A549 (cell line): ENCODE measurements at regions not wholly inside any gene's neighbourhood (a gene's known extent, or its start where the extent isn't known, plus 50 kb on each side); places are given as distances from the start of the nearest gene placed in this dataset.

Experiments used
- ATAC-seq, 2 experiments: fragments of 200-7000 bp in 1 of 2; fragments of >200 bp in 1 of 2; cut with Nextera tagmentation in 1 of 2; cut with Tn5 transposase in 1 of 2; 3 replicates each; pipeline versions ENCODE4 v1.8.0 to v1.9.1; 2018 to 2020; ENCODE audit warnings: mild to moderate bottlenecking in 1 of 2, moderate library complexity in 1 of 2
- CTCF ChIA-PET: fragments of 300-600 bp; sonication (Branson Sonifier 250); formaldehyde crosslinking; extraction: SDS; loops from one replicate; lab custom pipeline; 2021; ENCODE audit warnings: antibody characterized with exemption, inconsistent platforms; lab: Yijun Ruan, JAX
- POLR2A ChIA-PET: fragments of 350-600 bp; formaldehyde crosslinking; extraction: SDS; loops from one replicate; lab custom pipeline; 2021; ENCODE audit warnings: antibody characterized with exemption, inconsistent platforms; lab: Yijun Ruan, JAX
- DNase-seq, 2 experiments: peaks; one replicate each; pipeline versions ENCODE4 v3.0.0 to v3.0.0-alpha.2; 2011 to 2016; ENCODE audit warnings: low read depth in 1 of 2, low spot score in 1 of 2
- FAIRE-seq: peaks from 2 replicates; lab custom pipeline; 2011; peaks lifted over from hg19 to GRCh38; lab: Jason Lieb, UNC
- H3K27ac ChIP-seq, 2 experiments: fragments of >200 bp; sonication (Bioruptor Twin); formaldehyde crosslinking; 3 replicates each; pipeline ENCODE4 v1.5.1; 2016 to 2017
- H3K4me1 ChIP-seq: fragments of >200 bp; sonication (Bioruptor Twin); formaldehyde crosslinking; 3 replicates; pipeline ENCODE4 v1.6.1; 2016
- H3K4me2 ChIP-seq: fragments of >200 bp; sonication (Bioruptor Twin); formaldehyde crosslinking; 3 replicates; pipeline ENCODE4 v1.6.1; 2016
- H3K4me3 ChIP-seq: fragments of >200 bp; sonication (Bioruptor Twin); formaldehyde crosslinking; 3 replicates; pipeline ENCODE4 v1.5.1; 2016
- H3K9me3 ChIP-seq: fragments of >200 bp; sonication (Bioruptor Twin); formaldehyde crosslinking; 3 replicates; pipeline ENCODE4 v1.6.1; 2016
- BCL3 ChIP-seq: fragments of >200 bp; sonication (Bioruptor Twin); formaldehyde crosslinking; IDR thresholded peaks from 3 replicates; pipeline ENCODE4 v1.6.1; 2016
- BHLHE40 ChIP-seq: IDR thresholded peaks from 2 replicates; pipeline ENCODE4 v1.6.1; 2012; ENCODE audit warnings: low read depth, low read length, inconsistent platforms
- CBX8 ChIP-seq: fragments of 200-600 bp; sonication (generic); IDR thresholded peaks from 2 replicates; pipeline ENCODE4 v1.6.1; 2016
- CTCF ChIP-seq: fragments of >200 bp; sonication (Bioruptor Twin); formaldehyde crosslinking; IDR thresholded peaks from 3 replicates; pipeline ENCODE4 v1.5.1; 2016
- EHF ChIP-seq: fragments of 250-450 bp; sonication (Bioruptor Pico); IDR thresholded peaks from 2 replicates; pipeline ENCODE4 v1.5.0; 2020; ENCODE audit warnings: mild to moderate bottlenecking
- EP300 ChIP-seq, 2 experiments: fragments of >200 bp; sonication (Bioruptor Twin); formaldehyde crosslinking; IDR thresholded peaks; 2 replicates in 1 of 2; 3 replicates in 1 of 2; pipeline ENCODE4 v1.6.1; 2016 to 2017
- FOSB ChIP-seq: fragments of 250-450 bp; sonication (Bioruptor Pico); IDR thresholded peaks from 2 replicates; pipeline ENCODE4 v1.5.0; 2020; ENCODE audit warnings: mild to moderate bottlenecking, moderate library complexity
- HES2 ChIP-seq: fragments of >200 bp; sonication (Bioruptor Twin); formaldehyde crosslinking; IDR thresholded peaks from 2 replicates; pipeline ENCODE4 v1.6.1; 2016
- HEYL ChIP-seq: fragments of 250-450 bp; sonication (Bioruptor Pico); IDR thresholded peaks from 2 replicates; pipeline ENCODE4 v1.8.0; 2021; ENCODE audit warnings: mild to moderate bottlenecking, moderate library complexity
- KDM1A ChIP-seq: fragments of 200-600 bp; sonication (generic); IDR thresholded peaks from 2 replicates; pipeline ENCODE4 v1.6.1; 2016; ENCODE audit warnings: low read depth, mild to moderate bottlenecking
- KDM5A ChIP-seq: fragments of 200-600 bp; sonication (generic); IDR thresholded peaks from 2 replicates; pipeline ENCODE4 v1.6.1; 2016; ENCODE audit warnings: antibody characterized with exemption, mild to moderate bottlenecking
- MAX ChIP-seq: IDR thresholded peaks from 2 replicates; pipeline ENCODE4 v1.6.1; 2012
- MAZ ChIP-seq: fragments of 150-350 bp; IDR thresholded peaks from 2 replicates; pipeline ENCODE4 v1.6.1; 2014; ENCODE audit warnings: antibody characterized with exemption, low read depth, low read length, borderline replicate concordance
- NPAS2 ChIP-seq: fragments of 250-450 bp; sonication (Bioruptor Pico); IDR thresholded peaks from 2 replicates; pipeline ENCODE4 v1.8.0; 2022; ENCODE audit warnings: mild to moderate bottlenecking, moderate library complexity, borderline replicate concordance
- PBX3 ChIP-seq: IDR thresholded peaks from 2 replicates; pipeline ENCODE4 v1.6.1; 2012
- PHF8 ChIP-seq: fragments of 200-600 bp; sonication (generic); IDR thresholded peaks from 2 replicates; pipeline ENCODE4 v1.6.1; 2016; ENCODE audit warnings: low read depth, mild to moderate bottlenecking, antibody characterized with exemption, moderate library complexity, borderline replicate concordance
- RARB ChIP-seq: fragments of 250-450 bp; sonication (Bioruptor Pico); IDR thresholded peaks from 2 replicates; pipeline ENCODE4 v1.8.0; 2021; ENCODE audit warnings: mild to moderate bottlenecking, moderate library complexity
- REST ChIP-seq: fragments of 200-600 bp; sonication (generic); IDR thresholded peaks from 2 replicates; pipeline ENCODE4 v1.6.1; 2016; ENCODE audit warnings: antibody characterized with exemption, mild to moderate bottlenecking, moderate library complexity
- RNF2 ChIP-seq: fragments of 200-600 bp; sonication (generic); IDR thresholded peaks from 2 replicates; pipeline ENCODE4 v1.6.1; 2016; ENCODE audit warnings: low read depth, mild to moderate bottlenecking, antibody characterized with exemption, moderate library complexity, borderline replicate concordance
- TFCP2L1 ChIP-seq: fragments of 250-450 bp; sonication (Bioruptor Pico); IDR thresholded peaks from 2 replicates; pipeline ENCODE4 v1.5.0; 2021; ENCODE audit warnings: mild to moderate bottlenecking
- TP53 ChIP-seq: fragments of 250-450 bp; sonication (Bioruptor Pico); IDR thresholded peaks from 2 replicates; pipeline ENCODE4 v1.5.0; 2021; ENCODE audit warnings: mild to moderate bottlenecking, moderate library complexity
- ZSCAN20 ChIP-seq: fragments of 250-450 bp; sonication (Bioruptor Pico); IDR thresholded peaks from 2 replicates; pipeline ENCODE4 v1.8.0; 2022; ENCODE audit warnings: mild to moderate bottlenecking, moderate library complexity
- whole genome bisulfite sequencing: methylation state at CpG from one replicate; pipeline ENCODE4 v1.1.6; 2017; ENCODE audit errors: missing lambda C conversion rate; 5-methylcytosine and 5-hydroxymethylcytosine counted together

- POLR2A ChIA-PET, result no interaction called here
- Histone ChIP-seq H3K4me1 (no peaks in the 10 kb centered on the region), H3K9me3 (no peaks in the 10 kb centered on the region), H3K4me2 (no peak overlapping the region), H3K4me3 (no peak overlapping the region), H3K27ac (no peak overlapping the region)
- CTCF ChIA-PET, result no interaction called here
- no peak for ATAC-seq
- no peak for FAIRE-seq
- 13% methylated on average over 2 of the region's 2 CpGs for WGBS
- DNase-seq, result no peak
- TF ChIP-seq MAX (no peak), KDM5A (no peak), ZSCAN20 (no peak), PBX3 (no peak), MAZ (no peak), CBX8 (no peak), TP53 (CRISPR knock-in tag) (no peak), KDM1A (no peak), REST (no peak), NPAS2 (CRISPR knock-in tag) (no peak), BHLHE40 (no peak), HEYL (CRISPR knock-in tag) (no peak), CTCF (no peak), EP300 (IDR thresholded peaks at IDR 0.05) (no peak), EHF (CRISPR knock-in tag) (no peak)
- TF ChIP-seq, all 56 proteins: peak for 0
These were observed 158.6 kb upstream of the COL8A1 start for GRCh38 chr3:99479768-99480167.

- H3K4me3 ChIP-seq, result no peak overlapping the region
- no peak overlapping the region for H3K4me2 ChIP-seq
- no peak overlapping the region for H3K27ac ChIP-seq
- H3K9me3 ChIP-seq, result no peaks in the 10 kb centered on the region
- CTCF ChIA-PET, result interaction anchor here (0.5 kb wide), 1 partner anchor 22 kb away, joined by 4 read pairs; no protein-coding TSS in a partner anchor
- FAIRE-seq (no peak), DNase-seq (no peak), ATAC-seq (no peak)
- TF ChIP-seq RARB (CRISPR knock-in tag), result no peak
- no peak for TF ChIP-seq RNF2
- TF ChIP-seq PHF8, result no peak
- TF ChIP-seq FOSB, result no peak
- no peak for TF ChIP-seq HES2
- no peak for TF ChIP-seq BCL3
- TF ChIP-seq TFCP2L1 (CRISPR knock-in tag), result no peak
- POLR2A ChIA-PET, result no interaction called here
- no peaks in the 10 kb centered on the region for H3K4me1 ChIP-seq
- 71% methylated on average over 1 of the region's 1 CpG for WGBS
These were observed 160.7 kb upstream of the COL8A1 start for GRCh38 chr3:99477650-99478049.
